Gastroesophageal sphincter (tissue), 4 donors: ENCODE measurements at regions not wholly inside any gene's neighbourhood (a gene's known extent, or its start where the extent isn't known, plus 50 kb on each side); places are given as distances from the start of the nearest gene placed in this dataset.
"Not testable (repeated sequence)": the region's sequence is repeated elsewhere in the genome, so short reads cannot be mapped to it uniquely, and the experiment has no call there.

Experiments
- ATAC-seq: fragments of 150-250 bp; one replicate; pipeline ENCODE4 v1.9.1; 2016; ENCODE audit warnings: mild to moderate bottlenecking, moderate library complexity
- H3K27ac ChIP-seq, 4 donors: fragments of 200-600 bp; sonication (generic) in 3 of 4; 1 replicate in 3 of 4; 2 replicates in 1 of 4; pipeline ENCODE4 v1.5.1; 2016 to 2019
- H3K27me3 ChIP-seq: fragments of 200-600 bp; sonication (generic); one replicate; pipeline ENCODE4 v1.5.1; 2019
- H3K36me3 ChIP-seq, 2 donors: fragments of 200-600 bp; sonication (generic); one replicate each; pipeline ENCODE4 v1.5.1; 2019; ENCODE audit warnings: control low read depth in 1 of 2
- H3K4me1 ChIP-seq, 3 donors: fragments of 200-600 bp; sonication (generic); 1 replicate in 2 of 3; 2 replicates in 1 of 3; pipeline ENCODE4 v1.5.1; 2016 to 2019; ENCODE audit warnings: control low read depth in 2 of 3
- H3K4me3 ChIP-seq, 2 donors: fragments of 200-600 bp; sonication (generic); one replicate each; pipeline ENCODE4 v1.5.1; 2019; ENCODE audit warnings: mild to moderate bottlenecking in 1 of 2, moderate library complexity in 1 of 2
- H3K9me3 ChIP-seq, 3 donors: fragments of 200-600 bp; sonication (generic); one replicate each; pipeline ENCODE4 v1.5.1; 2017 to 2019; ENCODE audit warnings: control low read depth in 2 of 3
- CTCF ChIP-seq, 4 experiments: fragments of 200-600 bp in 2 of 4; fragments of 450-650 bp in 2 of 4; sonication (generic) in 1 of 4; IDR thresholded peaks; one replicate each; pipeline ENCODE4 v1.5.1; 2017 to 2019; ENCODE audit warnings: antibody characterized with exemption in 4 of 4, mild to moderate bottlenecking in 2 of 4, moderate library complexity in 2 of 4
- EP300 ChIP-seq: sonication (generic); formaldehyde crosslinking; IDR thresholded peaks from one replicate; pipeline ENCODE4 v1.6.1; 2017; ENCODE audit warnings: antibody characterized with exemption, mild to moderate bottlenecking
- POLR2A ChIP-seq, 2 donors: fragments of 450-650 bp; IDR thresholded peaks; one replicate each; pipeline ENCODE4 v1.6.1; 2017; ENCODE audit warnings: antibody characterized with exemption in 2 of 2, mild to moderate bottlenecking in 2 of 2, moderate library complexity in 1 of 2
- POLR2AphosphoS5 ChIP-seq: sonication (generic); formaldehyde crosslinking; IDR thresholded peaks from one replicate; pipeline ENCODE4 v1.6.1; 2017; ENCODE audit warnings: antibody characterized with exemption
- WGBS, 2 donors: methylation state at CpG; one replicate each; pipeline ENCODE4 v1.1.5; 2018; ENCODE audit warnings: low coverage in 1 of 2; 5-methylcytosine and 5-hydroxymethylcytosine counted together

- no peaks in the 10 kb centered on the region for H3K4me1 ChIP-seq
- 65 to 81% methylated on average over 2 to 3 of the region's 9 CpGs for WGBS, 2 donors
- H3K9me3 ChIP-seq = no peaks in the 10 kb centered on the region
- H3K4me3 ChIP-seq = no peak overlapping the region
- no peaks in the 10 kb centered on the region for H3K27me3 ChIP-seq
- TF ChIP-seq CTCF (IDR thresholded peaks at IDR 0.05) (no peak), POLR2A (IDR thresholded peaks at IDR 0.05) (no peak), EP300 (no peak), POLR2AphosphoS5 (no peak)
- no peak for ATAC-seq
- no peaks in the 10 kb centered on the region for H3K36me3 ChIP-seq
- H3K27ac ChIP-seq = no peak overlapping the region
Observed at GRCh38 chr7:47066976-47067614, 514.8 kb downstream of the TNS3 start.

GRCh38 chr7:47056731-47057130 is 525.2 kb downstream of the TNS3 start:
- 65 to 80% methylated on average over 1 to 2 of the region's 2 CpGs for WGBS, 2 donors
- H3K36me3 ChIP-seq = no peaks in the 10 kb centered on the region
- H3K27me3 ChIP-seq = peaks cover 20% of the 10 kb centered on the region
- no peak for ATAC-seq
- no peaks in the 10 kb centered on the region for H3K4me1 ChIP-seq
- TF ChIP-seq POLR2A (IDR thresholded peaks at IDR 0.05) (no peak), POLR2AphosphoS5 (no peak)
- peaks cover 0 to 20% (median 0%) of the 10 kb centered on the region in 3 donors for H3K9me3 ChIP-seq
- no peak overlapping the region for H3K4me3 ChIP-seq
- no peak overlapping the region for H3K27ac ChIP-seq

- peaks cover 20% of the 10 kb centered on the region for H3K27me3 ChIP-seq
- H3K27ac ChIP-seq = peak overlapping the region in 1 of 4 donors; percentile 4
- H3K36me3 ChIP-seq, ATAC-seq, H3K4me1 ChIP-seq: not testable (repeated sequence)
- H3K4me3 ChIP-seq = peak overlapping the region; percentile 22 to 32
- peaks cover 0 to 20% (median 0%) of the 10 kb centered on the region in 3 donors for H3K9me3 ChIP-seq
- WGBS, 2 donors = 53 to 80% methylated on average over 1 to 6 of the region's 70 CpGs
Observed at GRCh38 chr7:47052541-47053208, 529.2 kb downstream of the TNS3 start.

- H3K4me1 ChIP-seq = peaks cover 7 to 34% (median 20%) of the 10 kb centered on the region in 3 donors
- H3K36me3 ChIP-seq = no peaks in the 10 kb centered on the region
- no peak overlapping the region for H3K27ac ChIP-seq
- no peak for ATAC-seq
- peaks cover 20% of the 10 kb centered on the region for H3K27me3 ChIP-seq
- 91 to 93% methylated on average over 11 to 13 of the region's 13 CpGs for WGBS, 2 donors
- TF ChIP-seq CTCF (IDR thresholded peaks at IDR 0.05) = no peak
- peaks cover 0 to 12% (median 0%) of the 10 kb centered on the region in 3 donors for H3K9me3 ChIP-seq
- no peak overlapping the region for H3K4me3 ChIP-seq
Observed at GRCh38 chr7:47049234-47049774, 532.6 kb downstream of the TNS3 start.

GRCh38 chr7:47047384-47047783 is 534.5 kb downstream of the TNS3 start:
- H3K4me3 ChIP-seq = no peak overlapping the region
- H3K27ac ChIP-seq = no peak overlapping the region
- 49 to 92% methylated on average over 2 of the region's 2 CpGs for WGBS, 2 donors
- ATAC-seq = no peak
- no peaks in the 10 kb centered on the region for H3K9me3 ChIP-seq
- H3K4me1 ChIP-seq = peaks cover 7 to 37% (median 20%) of the 10 kb centered on the region in 3 donors
- no peaks in the 10 kb centered on the region for H3K36me3 ChIP-seq
- H3K27me3 ChIP-seq = peaks cover 3% of the 10 kb centered on the region
- TF ChIP-seq POLR2A (IDR thresholded peaks at IDR 0.05) (no peak), CTCF (IDR thresholded peaks at IDR 0.05) (no peak), EP300 (no peak)

- ATAC-seq = no peak
- Histone ChIP-seq H3K4me1 (peaks cover 7 to 37% (median 20%) of the 10 kb centered on the region in 3 donors), H3K36me3 (no peaks in the 10 kb centered on the region), H3K27ac (no peak overlapping the region), H3K4me3 (no peak overlapping the region), H3K27me3 (no peaks in the 10 kb centered on the region), H3K9me3 (no peaks in the 10 kb centered on the region)
- WGBS, 2 donors = 78 to 91% methylated on average over 5 to 9 of the region's 9 CpGs
- TF ChIP-seq EP300 (no peak), POLR2AphosphoS5 (no peak), POLR2A (IDR thresholded peaks at IDR 0.05) (no peak), CTCF (IDR thresholded peaks at IDR 0.05) (no peak)
Observed at GRCh38 chr7:47046949-47047348, 535.0 kb downstream of the TNS3 start.
